ENCODE measurements at regions not wholly inside any gene's neighbourhood (a gene's known extent, or its start where the extent isn't known, plus 50 kb on each side); places are given as distances from the start of the nearest gene placed in this dataset.

DNA sequence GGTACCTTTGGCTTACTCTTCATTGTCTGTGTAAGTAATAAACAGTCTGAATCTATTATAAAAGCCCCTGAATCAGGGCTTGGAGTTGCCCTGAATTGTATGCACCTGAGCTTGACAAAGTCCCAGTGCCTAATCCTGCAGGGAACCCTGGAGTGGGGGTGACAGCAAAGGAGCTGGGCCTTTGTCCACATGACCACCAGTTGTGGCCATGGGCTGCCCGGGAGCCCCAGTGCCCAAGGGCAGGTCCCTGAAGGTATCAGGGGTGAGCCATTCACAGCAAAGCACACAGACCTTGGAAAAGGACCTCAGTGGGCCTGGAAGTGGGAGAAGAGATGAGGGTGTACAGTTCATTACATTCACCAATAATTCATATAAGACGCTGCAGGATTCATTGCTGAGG is 94.2 kb downstream of the BANF2 start:
- H3K27ac ChIP-seq: no peak overlapping the region

DNA sequence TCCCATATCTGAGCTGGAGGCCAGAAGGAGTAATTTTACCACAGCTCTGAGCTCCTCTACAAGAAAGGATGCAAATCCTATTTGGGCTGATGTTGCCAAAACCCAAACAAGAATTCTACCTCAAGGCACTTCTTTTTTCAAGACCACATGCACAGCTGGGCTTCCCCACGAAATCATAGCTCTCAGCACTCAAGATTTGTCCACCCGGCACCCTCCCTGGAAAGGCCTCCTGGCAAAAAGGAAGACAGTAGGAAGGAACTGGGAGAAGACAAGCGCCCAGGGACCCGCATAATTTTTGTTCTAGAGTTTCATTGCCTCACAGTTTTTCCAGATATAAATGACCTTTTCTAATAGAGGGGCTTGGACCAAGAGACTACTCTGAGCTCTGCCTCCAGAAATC is 90.5 kb downstream of the BANF2 start:
- Histone ChIP-seq H3K4me3 (no peak overlapping the region), H3K27me3 (ENCODE audit: insufficient read depth in 3 of 3, low read length in 2 of 3) (no peaks in the 10 kb centered on the region), H3K27ac (no peak overlapping the region), H3K4me1 (peaks cover 4% of the 10 kb centered on the region), H3K9me3 (no peaks in the 10 kb centered on the region), H3K36me3 (ENCODE audit: insufficient read depth in 1 of 2, low read depth in 1 of 2) (no peaks in the 10 kb centered on the region)
- TF ChIP-seq, protein P1, sequence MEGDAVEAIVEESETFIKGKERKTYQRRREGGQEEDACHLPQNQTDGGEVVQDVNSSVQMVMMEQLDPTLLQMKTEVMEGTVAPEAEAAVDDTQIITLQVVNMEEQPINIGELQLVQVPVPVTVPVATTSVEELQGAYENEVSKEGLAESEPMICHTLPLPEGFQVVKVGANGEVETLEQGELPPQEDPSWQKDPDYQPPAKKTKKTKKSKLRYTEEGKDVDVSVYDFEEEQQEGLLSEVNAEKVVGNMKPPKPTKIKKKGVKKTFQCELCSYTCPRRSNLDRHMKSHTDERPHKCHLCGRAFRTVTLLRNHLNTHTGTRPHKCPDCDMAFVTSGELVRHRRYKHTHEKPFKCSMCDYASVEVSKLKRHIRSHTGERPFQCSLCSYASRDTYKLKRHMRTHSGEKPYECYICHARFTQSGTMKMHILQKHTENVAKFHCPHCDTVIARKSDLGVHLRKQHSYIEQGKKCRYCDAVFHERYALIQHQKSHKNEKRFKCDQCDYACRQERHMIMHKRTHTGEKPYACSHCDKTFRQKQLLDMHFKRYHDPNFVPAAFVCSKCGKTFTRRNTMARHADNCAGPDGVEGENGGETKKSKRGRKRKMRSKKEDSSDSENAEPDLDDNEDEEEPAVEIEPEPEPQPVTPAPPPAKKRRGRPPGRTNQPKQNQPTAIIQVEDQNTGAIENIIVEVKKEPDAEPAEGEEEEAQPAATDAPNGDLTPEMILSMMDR (IDR thresholded peaks at IDR 0.05): no peak
- intact Hi-C loops (cut with DNase I): loop anchor here in 1 of 2 donors (5.0 kb wide), 1 partner anchor 107 kb away; no protein-coding TSS in a partner anchor
- no peak for ATAC-seq
- peak in 1 of 2 donors; percentile 22 for DNase-seq
- WGBS, 3 donors: 77 to 85% (median 81%) methylated on average over 4 of the region's 4 CpGs

More for the DNA sequence above, 94.2 kb downstream of the BANF2 start:
- H3K4me1 ChIP-seq: peaks cover 7% of the 10 kb centered on the region
- WGBS, 3 donors: 72 to 93% (median 81%) methylated on average over 2 of the region's 2 CpGs
- H3K9me3 ChIP-seq: no peaks in the 10 kb centered on the region
- no peak overlapping the region for H3K4me3 ChIP-seq
- H3K27me3 ChIP-seq (ENCODE audit: insufficient read depth in 3 of 3, low read length in 2 of 3): no peaks in the 10 kb centered on the region
- ATAC-seq: no peak
- TF ChIP-seq, protein P1 (IDR thresholded peaks at IDR 0.05): no peak
- peak in 1 of 2 donors; percentile 28 for DNase-seq
- intact Hi-C loops (cut with DNase I): loop anchor here in 1 of 2 donors (5.0 kb wide), 1 partner anchor 103 kb away; no protein-coding TSS in a partner anchor
- no peaks in the 10 kb centered on the region for H3K36me3 ChIP-seq (ENCODE audit: insufficient read depth in 1 of 2, low read depth in 1 of 2)

DNA sequence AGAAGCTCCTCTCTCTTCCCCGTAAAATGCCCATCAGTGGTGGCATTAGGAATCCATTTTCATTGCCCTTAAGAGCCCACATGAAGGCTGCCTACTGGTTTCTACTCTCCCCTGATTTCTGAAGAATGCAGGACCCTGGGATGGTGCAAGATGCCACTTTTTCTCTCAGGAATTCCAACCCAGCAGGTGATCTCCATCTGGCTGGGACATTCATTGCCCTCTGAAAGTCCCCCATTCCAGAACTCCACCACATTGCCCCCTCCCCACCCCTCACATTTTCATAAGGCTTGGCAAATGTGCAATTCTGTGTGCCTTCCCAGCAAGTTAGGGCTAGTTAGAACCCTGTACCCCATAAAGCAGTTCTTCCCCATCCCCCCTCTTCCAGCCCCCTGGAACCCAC is 88.0 kb downstream of the BANF2 start:
- WGBS, 3 donors: 98 to 100% (median 100%) methylated on average over 1 of the region's 1 CpG
- H3K36me3 ChIP-seq (ENCODE audit: insufficient read depth in 1 of 2, low read depth in 1 of 2): no peaks in the 10 kb centered on the region

DNA sequence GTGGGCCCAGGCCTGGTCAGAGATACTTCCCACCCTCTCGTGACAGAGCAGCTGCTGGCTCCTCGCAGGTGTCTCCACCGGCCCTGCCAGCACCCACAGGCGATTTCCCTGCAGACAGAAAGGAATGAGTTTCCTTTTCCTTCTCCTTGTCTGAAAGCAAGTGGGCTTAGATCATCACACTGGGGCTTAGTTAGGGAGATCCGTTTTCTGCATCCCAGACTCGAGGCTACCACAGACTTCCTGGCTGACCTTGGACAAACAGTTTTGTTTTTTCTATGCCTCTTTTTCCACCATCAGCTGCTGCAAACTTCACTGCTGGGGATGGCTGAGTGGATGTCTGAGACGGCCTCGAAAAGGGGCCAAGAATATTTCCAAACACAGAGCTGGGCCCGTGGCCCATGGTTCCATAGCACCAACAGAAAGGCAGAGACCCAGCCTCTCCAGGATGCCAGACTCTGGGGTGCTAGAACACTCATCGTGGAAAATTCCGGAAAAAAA is 86.5 kb downstream of the BANF2 start:
- intact Hi-C loops (cut with DNase I): no loop called here
- TF ChIP-seq, protein P1 (IDR thresholded peaks at IDR 0.05): no peak
- Histone ChIP-seq H3K27ac (no peak overlapping the region), H3K27me3 (ENCODE audit: insufficient read depth in 3 of 3, low read length in 2 of 3) (no peaks in the 10 kb centered on the region), H3K4me1 (no peaks in the 10 kb centered on the region), H3K4me3 (no peak overlapping the region), H3K36me3 (ENCODE audit: insufficient read depth in 1 of 2, low read depth in 1 of 2) (no peaks in the 10 kb centered on the region), H3K9me3 (no peaks in the 10 kb centered on the region)
- DNase-seq: peak; percentile 53 to 67
- peak in 2 of 4 donors; percentile 71 to 72 for ATAC-seq
- WGBS, 3 donors: 27 to 39% (median 29%) methylated on average over 11 of the region's 11 CpGs

More for the DNA sequence above, 88.0 kb downstream of the BANF2 start:
- H3K27ac ChIP-seq: no peak overlapping the region
- no peaks in the 10 kb centered on the region for H3K9me3 ChIP-seq
- ATAC-seq: no peak
- H3K27me3 ChIP-seq (ENCODE audit: insufficient read depth in 3 of 3, low read length in 2 of 3): no peaks in the 10 kb centered on the region
- TF ChIP-seq, protein P1 (IDR thresholded peaks at IDR 0.05): no peak
- intact Hi-C loops (cut with DNase I): no loop called here
- no peaks in the 10 kb centered on the region for H3K4me1 ChIP-seq
- H3K4me3 ChIP-seq: no peak overlapping the region
- DNase-seq: no peak
